IMR-90 (cell line): ENCODE measurements at regions not wholly inside any gene's neighbourhood (a gene's known extent, or its start where the extent isn't known, plus 50 kb on each side); places are given as distances from the start of the nearest gene placed in this dataset.

Experiments used
- ATAC-seq: fragments of 200-7000 bp; cut with Tn5 transposase; 2 replicates; pipeline ENCODE4 v1.9.1; 2020; ENCODE audit warnings: low read depth, mild to moderate bottlenecking, moderate library complexity
- BruUV-seq: library from RNA; stranded (reverse); fragments of 400-500 nt; replicated peaks from 2 replicates; lab custom pipeline; 2021; lab: Mats Ljungman, UMichigan
- CTCF ChIA-PET: fragments of 300-600 bp; formaldehyde crosslinking; extraction: SDS; loops from one replicate; lab custom pipeline; 2021; ENCODE audit warnings: antibody characterized with exemption; lab: Yijun Ruan, JAX
- POLR2A ChIA-PET: fragments of 300-600 bp; sonication (Branson Sonifier 250); formaldehyde crosslinking; loops from one replicate; lab custom pipeline; 2022; ENCODE audit warnings: antibody characterized with exemption; ENCODE audit not compliant: unreplicated experiment; lab: Charles Lee
- DNase-seq: peaks from one replicate; pipeline ENCODE4 v3.0.0; 2013
- H2AFZ ChIP-seq: replicated peaks from 2 replicates; pipeline ENCODE3; 2013; ENCODE audit warnings: low read length, mild to moderate bottlenecking; ENCODE audit not compliant: poor library complexity
- H2AK5ac ChIP-seq: 2 replicates; pipeline ENCODE4 v1.6.1; 2013; ENCODE audit warnings: low read depth, low read length, inconsistent platforms
- H2AK9ac ChIP-seq: replicated peaks from 2 replicates; pipeline ENCODE3; 2013; ENCODE audit warnings: mild to moderate bottlenecking, low read depth, low read length, moderate library complexity; ENCODE audit not compliant: poor library complexity
- H2BK120ac ChIP-seq: 2 replicates; pipeline ENCODE4 v1.6.1; 2013; ENCODE audit warnings: low read depth, low read length, inconsistent platforms
- H2BK15ac ChIP-seq: 3 replicates; pipeline ENCODE4 v1.6.1; 2013; ENCODE audit warnings: low read depth, low read length, inconsistent platforms
- H2BK20ac ChIP-seq: 2 replicates; pipeline ENCODE4 v1.6.1; 2013; ENCODE audit warnings: low read depth, mild to moderate bottlenecking, inconsistent platforms, low read length, moderate library complexity
- H2BK5ac ChIP-seq: 2 replicates; pipeline ENCODE4 v1.6.1; 2013; ENCODE audit warnings: mild to moderate bottlenecking, low read depth, low read length, inconsistent platforms; ENCODE audit not compliant: poor library complexity, severe bottlenecking
- H3K14ac ChIP-seq: replicated peaks from 2 replicates; pipeline ENCODE4 v1.6.1; 2013; ENCODE audit warnings: low read depth, low read length, inconsistent platforms
- H3K18ac ChIP-seq: 2 replicates; pipeline ENCODE4 v1.6.1; 2013; ENCODE audit warnings: low read depth, low read length, control low read depth
- H3K23ac ChIP-seq: 2 replicates; pipeline ENCODE4 v1.6.1; 2013; ENCODE audit warnings: low read depth, low read length, inconsistent platforms
- H3K27ac ChIP-seq: 2 replicates; pipeline ENCODE4 v1.5.1; 2013; ENCODE audit warnings: mild to moderate bottlenecking, control low read depth, low read length; ENCODE audit not compliant: insufficient read depth
- H3K27me3 ChIP-seq: 2 replicates; pipeline ENCODE4 v1.6.1; 2013; ENCODE audit warnings: low read length; ENCODE audit not compliant: control insufficient read depth, insufficient read depth
- H3K36me3 ChIP-seq: 2 replicates; pipeline ENCODE4 v1.6.1; 2013; ENCODE audit warnings: low read length, mixed read lengths; ENCODE audit not compliant: control insufficient read depth, insufficient read depth
- H3K4ac ChIP-seq: 2 replicates; pipeline ENCODE4 v1.6.1; 2013; ENCODE audit warnings: low read depth, low read length, inconsistent platforms
- H3K4me1 ChIP-seq: 2 replicates; pipeline ENCODE4 v1.6.1; 2013; ENCODE audit warnings: low read length, mixed read lengths; ENCODE audit not compliant: control insufficient read depth, insufficient read depth
- H3K4me2 ChIP-seq: 2 replicates; pipeline ENCODE4 v1.6.1; 2013; ENCODE audit warnings: low read depth, mild to moderate bottlenecking, control low read depth, low read length, moderate library complexity
- H3K4me3 ChIP-seq: 2 replicates; pipeline ENCODE4 v1.5.1; 2013; ENCODE audit warnings: low read depth, mild to moderate bottlenecking, control low read depth, low read length, moderate library complexity; ENCODE audit not compliant: insufficient read depth
- H3K56ac ChIP-seq: 2 replicates; pipeline ENCODE4 v1.6.1; 2013; ENCODE audit warnings: low read length, inconsistent platforms; ENCODE audit not compliant: insufficient read depth; ENCODE audit errors: extremely low read depth
- H3K79me1 ChIP-seq, 2 experiments: 2 replicates each; pipeline ENCODE4 v1.6.1; 2013; ENCODE audit warnings: low read length in 2 of 2, inconsistent platforms in 1 of 2, low read depth in 1 of 2
- H3K9ac ChIP-seq: 2 replicates; pipeline ENCODE4 v1.6.1; 2013; ENCODE audit warnings: low read depth, low read length, control low read depth
- H3K9me1 ChIP-seq: 2 replicates; pipeline ENCODE4 v1.6.1; 2013; ENCODE audit warnings: low read length, inconsistent platforms; ENCODE audit not compliant: insufficient read depth
- H3K9me3 ChIP-seq: 2 replicates; pipeline ENCODE4 v1.6.1; 2013; ENCODE audit warnings: low read length; ENCODE audit not compliant: control insufficient read depth, insufficient read depth
- H4K20me1 ChIP-seq: 2 replicates; pipeline ENCODE4 v1.6.1; 2013; ENCODE audit warnings: low read length, inconsistent platforms; ENCODE audit not compliant: insufficient read depth
- H4K5ac ChIP-seq: 2 replicates; pipeline ENCODE4 v1.6.1; 2013; ENCODE audit warnings: mild to moderate bottlenecking, low read depth, low read length, control low read depth
- H4K8ac ChIP-seq, 2 experiments: 2 replicates each; pipeline ENCODE4 v1.6.1; 2013; ENCODE audit warnings: low read depth in 2 of 2, low read length in 2 of 2, control low read depth in 1 of 2, inconsistent platforms in 1 of 2
- H4K91ac ChIP-seq: 2 replicates; pipeline ENCODE4 v1.6.1; 2013; ENCODE audit warnings: low read depth, low read length, inconsistent platforms; ENCODE audit not compliant: insufficient read depth
- BHLHE40 ChIP-seq: fragments of 150-350 bp; IDR thresholded peaks from 2 replicates; pipeline ENCODE4 v1.6.1; 2016; ENCODE audit warnings: mild to moderate bottlenecking, low read depth, low read length
- FOS ChIP-seq: fragments of 150-350 bp; IDR thresholded peaks from 2 replicates; pipeline ENCODE4 v1.6.1; 2016; ENCODE audit warnings: low read depth, low read length
- MAFK ChIP-seq: IDR thresholded peaks from 2 replicates; pipeline ENCODE4 v1.6.1; 2012; ENCODE audit warnings: low read depth, low read length, improper control_type of control experiment
- MAZ ChIP-seq: IDR thresholded peaks from 2 replicates; pipeline ENCODE4 v1.6.1; 2012; ENCODE audit warnings: low read depth, mild to moderate bottlenecking, low read length, improper control_type of control experiment, moderate library complexity, borderline replicate concordance
- POLR2A ChIP-seq: IDR thresholded peaks from 2 replicates; pipeline ENCODE4 v1.6.1; 2012; ENCODE audit warnings: mild to moderate bottlenecking, low read depth, low read length
- RAD21 ChIP-seq: IDR thresholded peaks from 2 replicates; pipeline ENCODE4 v1.6.1; 2012; ENCODE audit warnings: low read length, improper control_type of control experiment
- RFX5 ChIP-seq: IDR thresholded peaks from 2 replicates; pipeline ENCODE4 v1.8.0; 2012; ENCODE audit warnings: low read depth, mild to moderate bottlenecking, low read length, moderate library complexity
- SMC3 ChIP-seq: fragments of 150-350 bp; IDR thresholded peaks from 2 replicates; pipeline ENCODE4 v1.6.1; 2016; ENCODE audit warnings: low read depth, mild to moderate bottlenecking, antibody characterized with exemption, low read length, moderate library complexity
- WGBS, 2 experiments: methylation state at CpG; one replicate each; pipeline versions ENCODE4 v1.1.5 to v1.1.7; 2013; ENCODE audit warnings: missing lambda C conversion rate in 2 of 2; ENCODE audit not compliant: insufficient read length in 1 of 2; ENCODE audit errors: extremely low coverage in 2 of 2; 5-methylcytosine and 5-hydroxymethylcytosine counted together
- dilution Hi-C: fragments of 300-500 bp; cut with HindIII; formaldehyde crosslinking; loops from one replicate; pipeline ENCODE4 v1.14.3; 2018; ENCODE audit warnings: low sequenced_read_pairs; ENCODE audit not compliant: unreplicated experiment
- in situ Hi-C: fragments of 300-500 bp; cut with MboI; formaldehyde crosslinking; loops from 3 replicates; pipeline ENCODE4 v1.14.3; 2019; ENCODE audit warnings: low sequenced_read_pairs, inconsistent platforms, mixed read lengths
- intact Hi-C: fragments of 100-400 bp; cut with micrococcal nuclease; formaldehyde crosslinking; loops from 2 replicates; pipeline ENCODE4 v1.10.0; 2022
- TF ChIP-seq, protein P1 (sequence below): fragments of 150-350 bp; IDR thresholded peaks from 2 replicates; pipeline ENCODE4 v1.6.1; 2017; ENCODE audit warnings: mild to moderate bottlenecking, antibody characterized with exemption, low read length, low read depth
- TF ChIP-seq, protein P2 (sequence below): conservative IDR thresholded peaks from 2 replicates; pipeline ENCODE4 v1.5.1; 2012; ENCODE audit warnings: mild to moderate bottlenecking, low read depth, low read length, improper control_type of control experiment

GRCh38 chr18:70387027-70387426 lies 98.2 kb downstream of the SOCS6 start:
- H3K4ac ChIP-seq: no peak overlapping the region
- H2BK15ac ChIP-seq: no peak overlapping the region
- H3K79me1 ChIP-seq: no peaks in the 10 kb centered on the region; a peak in 1 of 4 replicates
- no peak overlapping the region for H2AK5ac ChIP-seq
- intact Hi-C loops: no loop called here
- H4K8ac ChIP-seq: no peak overlapping the region
- no peaks in the 10 kb centered on the region for H4K20me1 ChIP-seq
- ChIA-PET POLR2A (no interaction called here), CTCF (no interaction called here)
- no TSS peak for BruUV-seq
- peak overlapping the region; percentile 33; the same call in 1 of the 2 replicates for H2BK20ac ChIP-seq
- H4K91ac ChIP-seq: no peak overlapping the region
- in situ Hi-C loops: no loop called here
- TF ChIP-seq MAFK (no peak), BHLHE40 (no peak), FOS (no peak), RAD21 (no peak), MAZ (no peak), POLR2A (no peak), SMC3 (no peak), RFX5 (no peak)
- TF ChIP-seq, protein P1, sequence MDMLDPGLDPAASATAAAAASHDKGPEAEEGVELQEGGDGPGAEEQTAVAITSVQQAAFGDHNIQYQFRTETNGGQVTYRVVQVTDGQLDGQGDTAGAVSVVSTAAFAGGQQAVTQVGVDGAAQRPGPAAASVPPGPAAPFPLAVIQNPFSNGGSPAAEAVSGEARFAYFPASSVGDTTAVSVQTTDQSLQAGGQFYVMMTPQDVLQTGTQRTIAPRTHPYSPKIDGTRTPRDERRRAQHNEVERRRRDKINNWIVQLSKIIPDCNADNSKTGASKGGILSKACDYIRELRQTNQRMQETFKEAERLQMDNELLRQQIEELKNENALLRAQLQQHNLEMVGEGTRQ: no peak
- TF ChIP-seq, protein P2, sequence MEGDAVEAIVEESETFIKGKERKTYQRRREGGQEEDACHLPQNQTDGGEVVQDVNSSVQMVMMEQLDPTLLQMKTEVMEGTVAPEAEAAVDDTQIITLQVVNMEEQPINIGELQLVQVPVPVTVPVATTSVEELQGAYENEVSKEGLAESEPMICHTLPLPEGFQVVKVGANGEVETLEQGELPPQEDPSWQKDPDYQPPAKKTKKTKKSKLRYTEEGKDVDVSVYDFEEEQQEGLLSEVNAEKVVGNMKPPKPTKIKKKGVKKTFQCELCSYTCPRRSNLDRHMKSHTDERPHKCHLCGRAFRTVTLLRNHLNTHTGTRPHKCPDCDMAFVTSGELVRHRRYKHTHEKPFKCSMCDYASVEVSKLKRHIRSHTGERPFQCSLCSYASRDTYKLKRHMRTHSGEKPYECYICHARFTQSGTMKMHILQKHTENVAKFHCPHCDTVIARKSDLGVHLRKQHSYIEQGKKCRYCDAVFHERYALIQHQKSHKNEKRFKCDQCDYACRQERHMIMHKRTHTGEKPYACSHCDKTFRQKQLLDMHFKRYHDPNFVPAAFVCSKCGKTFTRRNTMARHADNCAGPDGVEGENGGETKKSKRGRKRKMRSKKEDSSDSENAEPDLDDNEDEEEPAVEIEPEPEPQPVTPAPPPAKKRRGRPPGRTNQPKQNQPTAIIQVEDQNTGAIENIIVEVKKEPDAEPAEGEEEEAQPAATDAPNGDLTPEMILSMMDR: no peak
- WGBS, 2 experiments: no CpG with 5 or more reads among the region's 1 CpG
- no peak overlapping the region for H3K23ac ChIP-seq
- H3K27ac ChIP-seq: no peak overlapping the region
- no peak overlapping the region for H3K18ac ChIP-seq
- no peak overlapping the region for H2BK5ac ChIP-seq
- H3K4me3 ChIP-seq: no peak overlapping the region
- no peak for ATAC-seq
- H3K56ac ChIP-seq: no peak overlapping the region
- H3K4me2 ChIP-seq: no peak overlapping the region
- H3K27me3 ChIP-seq: no peaks in the 10 kb centered on the region
- H2AK9ac ChIP-seq: no peak overlapping the region
- no peak for DNase-seq
- H3K9ac ChIP-seq: no peak overlapping the region
- peaks cover 12% of the 10 kb centered on the region for H3K4me1 ChIP-seq
- H2AFZ ChIP-seq: no peak overlapping the region
- no peaks in the 10 kb centered on the region for H3K9me3 ChIP-seq
- no peak overlapping the region for H2BK120ac ChIP-seq
- H4K5ac ChIP-seq: no peak overlapping the region
- no peak overlapping the region for H3K14ac ChIP-seq
- H3K36me3 ChIP-seq: no peaks in the 10 kb centered on the region
- dilution Hi-C loops: no loop called here
- peaks cover 6% of the 10 kb centered on the region; the same call in 1 of the 2 replicates for H3K9me1 ChIP-seq
